MM.1S (cell line): ENCODE measurements at regions not wholly inside any gene's neighbourhood (a gene's known extent, or its start where the extent isn't known, plus 50 kb on each side); places are given as distances from the start of the nearest gene placed in this dataset.

Source experiments
- CTCF ChIP-seq: fragments of 300-600 bp; sonication (generic); IDR thresholded peaks from 2 replicates; pipeline ENCODE4 v1.5.1; 2016; ENCODE audit warnings: antibody characterized with exemption, low read length, mixed read lengths
- EZH2 ChIP-seq: fragments of 300-600 bp; sonication (generic); optimal IDR thresholded peaks from 2 replicates; pipeline ENCODE3; 2017; ENCODE audit warnings: low read depth, mild to moderate bottlenecking, antibody characterized with exemption, low read length, mixed read lengths
- EZH2phosphoT487 ChIP-seq: fragments of 300-600 bp; sonication (generic); IDR thresholded peaks from 2 replicates; pipeline ENCODE4 v1.6.1; 2018; ENCODE audit warnings: antibody characterized with exemption, low read length

DNA sequence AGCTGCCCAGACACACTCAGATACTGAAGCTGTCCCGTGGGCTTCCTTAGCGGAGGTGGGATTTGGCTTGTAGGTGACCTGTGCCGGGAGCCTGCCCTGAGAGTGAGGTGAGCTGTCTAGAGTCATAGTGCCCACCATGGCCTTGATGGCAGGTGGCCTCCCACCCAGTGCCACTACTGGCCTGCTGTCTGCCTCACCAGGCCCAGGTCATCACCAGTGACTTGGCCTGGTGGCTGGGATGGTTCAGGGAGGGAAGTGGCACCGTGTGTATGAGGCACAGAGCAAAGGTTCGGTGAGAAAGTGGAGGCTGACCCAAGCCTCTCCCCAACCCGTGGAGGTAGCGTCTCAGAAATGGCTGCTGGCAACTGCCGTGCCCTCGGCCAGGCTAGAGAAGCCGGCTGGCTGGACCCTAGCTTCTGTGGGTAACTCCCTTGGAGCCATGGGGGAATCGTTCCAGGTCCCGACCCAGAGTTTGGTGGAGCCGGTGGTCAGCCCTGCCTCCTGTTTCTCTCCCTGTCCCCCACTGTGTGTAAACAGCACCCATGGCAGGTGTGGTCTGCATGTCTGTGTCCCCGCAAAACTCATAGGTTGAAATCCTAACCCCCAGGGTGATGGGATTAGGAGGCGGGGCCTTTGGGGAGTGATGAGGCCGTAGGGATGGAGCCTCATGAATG, 155.4 kb upstream of the C1orf174 start:
- TF ChIP-seq EZH2phosphoT487: no peak
- no peak for TF ChIP-seq CTCF
- TF ChIP-seq EZH2: no peak
